ENCODE measurements at regions not wholly inside any gene's neighbourhood (a gene's known extent, or its start where the extent isn't known, plus 50 kb on each side); places are given as distances from the start of the nearest gene placed in this dataset.

DNA sequence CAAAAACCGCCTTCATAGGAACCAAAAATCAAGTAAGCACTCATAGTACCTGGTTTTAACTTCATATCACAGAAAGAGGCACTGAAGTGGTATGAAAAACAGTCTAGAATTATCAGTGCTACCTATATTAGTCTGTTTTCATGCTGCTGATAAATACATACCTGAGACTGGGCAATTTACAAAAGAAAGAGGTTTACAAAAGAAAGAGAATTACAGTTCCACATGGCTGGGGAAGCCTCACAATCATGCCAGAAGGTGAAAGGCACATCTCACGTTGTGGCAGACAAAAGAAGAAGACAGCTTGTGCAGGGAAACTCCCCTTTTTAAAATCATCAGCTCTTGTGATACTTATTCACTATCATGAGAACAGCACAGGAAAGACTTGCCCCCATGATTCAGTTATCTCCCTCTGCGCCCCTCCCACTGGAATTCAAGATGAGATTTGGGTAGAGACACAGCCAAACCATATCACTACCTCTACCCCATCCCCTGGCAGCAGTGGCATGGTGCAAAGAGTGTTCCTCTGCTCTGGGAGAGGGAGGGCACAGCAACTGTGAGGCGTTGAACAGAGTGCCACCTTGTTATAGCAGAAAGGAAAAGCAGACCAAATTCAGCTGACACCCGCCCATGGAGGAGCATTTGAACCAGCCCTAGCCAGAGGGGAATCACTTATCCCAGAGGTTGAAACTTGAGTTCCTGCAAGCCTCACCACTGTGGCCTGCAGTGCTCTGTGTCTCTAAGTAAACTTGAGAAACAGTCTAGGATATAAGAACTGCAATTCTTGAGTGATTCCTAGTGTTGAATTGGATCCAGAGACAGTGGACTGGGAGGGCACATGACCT, 61.9 kb upstream of the PTPRZ1 start:
- no peak for DNase-seq

DNA sequence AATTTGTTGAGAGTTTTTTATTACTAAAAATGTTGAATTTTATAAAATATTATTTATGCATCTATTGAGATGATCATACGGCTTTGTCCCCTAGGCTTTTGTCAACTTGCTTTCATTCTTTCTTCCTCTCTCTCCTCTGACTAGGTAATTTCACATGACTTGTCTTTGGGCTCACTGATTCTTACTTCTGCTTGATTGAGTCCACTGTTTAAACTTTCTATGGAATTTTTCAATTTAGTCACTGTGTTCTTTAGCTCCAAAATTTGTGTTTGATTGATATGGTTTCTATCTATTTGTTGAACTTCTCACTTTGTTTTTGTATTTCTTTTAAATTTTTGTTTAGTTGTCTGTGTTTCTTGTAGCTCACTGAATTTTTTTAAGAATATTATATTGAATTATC, 65.9 kb upstream of the PTPRZ1 start:
- DNase-seq: no peak

DNA sequence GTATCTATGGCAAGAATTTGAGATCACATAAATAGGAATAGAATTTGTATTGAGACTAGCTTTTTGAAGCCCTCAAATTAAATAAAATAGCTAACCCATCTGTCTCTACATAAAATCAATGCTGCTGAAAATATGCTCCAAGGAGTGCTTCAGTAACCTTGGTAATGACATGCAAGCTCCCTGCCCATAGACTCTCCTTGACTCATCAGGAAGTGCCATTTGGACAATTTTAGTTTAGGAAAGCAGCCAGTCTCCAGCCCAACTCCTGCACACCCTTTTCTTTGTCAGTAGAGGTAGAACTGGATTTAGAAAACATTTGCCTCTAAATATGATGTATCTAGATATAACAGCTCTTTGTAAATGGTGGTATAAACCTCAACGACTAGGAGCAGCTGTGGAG, 69.9 kb upstream of the PTPRZ1 start:
- DNase-seq: no peak

- no peak for DNase-seq
These were observed 71.9 kb upstream of the PTPRZ1 start for GRCh38 chr7:121800916-121801675.

DNA sequence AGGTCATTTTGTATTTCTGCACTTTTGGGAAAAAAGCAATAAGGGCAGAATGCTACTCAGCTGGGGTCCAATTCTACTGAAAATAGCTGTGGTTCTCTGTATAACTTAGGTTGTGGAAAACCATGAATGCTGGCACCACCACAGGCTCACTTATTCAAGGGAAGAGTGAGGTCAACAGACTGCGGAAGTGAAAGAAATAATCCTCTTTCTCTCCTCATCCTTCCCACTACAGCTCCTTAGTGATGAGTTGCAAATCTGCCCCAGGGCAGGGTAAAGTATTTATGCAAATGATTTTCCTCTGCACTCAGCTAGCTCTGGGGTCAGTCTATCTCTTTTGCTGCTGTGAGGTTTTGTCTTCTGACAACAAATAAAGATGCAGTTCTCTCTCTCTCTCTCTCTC, 74.1 kb upstream of the PTPRZ1 start:
- DNase-seq: no peak

- DNase-seq: no peak
These were observed 74.5 kb upstream of the PTPRZ1 start for GRCh38 chr7:121798453-121798840.

DNA sequence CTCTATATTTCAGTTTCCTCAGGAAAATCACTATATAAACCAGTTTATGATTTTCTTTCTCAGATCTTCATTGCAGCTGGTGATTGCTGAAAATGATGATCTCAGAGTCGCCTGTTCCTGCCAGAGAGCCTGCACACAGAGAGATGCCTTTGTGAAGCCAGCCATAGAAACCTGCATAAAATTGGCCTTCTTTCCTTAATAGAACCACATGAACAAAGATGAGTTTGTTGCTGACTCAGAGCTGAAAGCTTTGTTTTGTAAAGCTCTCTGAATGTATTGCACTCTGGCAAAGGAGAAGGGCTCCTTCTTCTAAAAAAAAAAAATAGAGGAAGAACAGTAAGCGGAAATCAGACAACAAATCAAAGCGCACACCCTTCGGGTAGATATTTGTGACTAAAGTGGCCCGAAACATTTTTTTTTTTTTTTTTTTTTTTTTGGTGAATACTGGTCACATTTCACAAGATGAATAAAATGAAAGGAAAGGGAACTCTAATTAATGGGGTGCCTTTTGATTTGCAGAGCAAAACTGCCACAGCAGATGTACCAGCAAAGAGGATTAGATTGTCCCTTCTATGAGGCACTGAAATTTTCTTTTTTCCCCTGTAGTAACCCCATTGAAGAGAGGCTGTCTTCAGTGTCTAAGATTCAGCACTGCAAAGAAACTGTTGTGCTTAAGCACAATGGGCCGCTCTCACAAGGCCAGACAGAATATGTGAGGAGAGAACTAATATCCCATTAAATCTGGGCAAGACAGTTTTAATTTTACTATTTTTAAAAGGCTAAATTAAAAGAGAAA, 75.1 kb upstream of the PTPRZ1 start:
- DNase-seq: no peak

DNA sequence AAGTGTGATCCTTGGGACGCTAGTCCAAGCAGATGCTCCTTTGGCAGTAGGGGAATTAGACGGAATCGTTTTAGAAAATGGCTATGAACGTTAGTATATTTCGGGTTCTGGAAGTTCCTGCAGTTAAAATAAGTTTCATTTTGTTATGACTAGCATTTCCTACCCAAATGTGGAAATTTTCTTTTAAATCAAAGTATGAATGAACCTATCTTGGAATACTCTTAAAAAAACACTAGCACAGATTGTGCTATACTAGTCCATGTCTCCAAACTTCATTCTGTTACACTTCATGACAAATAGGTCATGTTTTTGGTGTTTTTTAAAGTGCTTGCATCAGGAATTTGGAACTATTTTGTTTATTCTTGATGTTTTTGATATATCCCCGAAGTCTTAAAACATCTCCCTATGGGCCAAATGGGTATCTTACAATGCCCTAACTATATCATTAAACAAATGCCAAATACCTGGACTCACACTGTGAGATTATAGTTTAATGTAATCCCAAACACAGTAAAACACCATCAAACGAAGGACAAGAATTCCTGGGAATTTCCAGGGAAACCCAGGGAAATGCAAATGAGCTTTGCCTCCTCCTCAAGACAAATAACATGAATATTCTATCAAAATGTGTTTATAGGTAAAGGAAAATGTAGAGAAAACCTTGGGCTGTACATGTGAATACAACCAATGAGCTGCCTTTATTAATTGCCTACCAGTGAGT, 75.9 kb upstream of the PTPRZ1 start:
- no peak for DNase-seq

DNA sequence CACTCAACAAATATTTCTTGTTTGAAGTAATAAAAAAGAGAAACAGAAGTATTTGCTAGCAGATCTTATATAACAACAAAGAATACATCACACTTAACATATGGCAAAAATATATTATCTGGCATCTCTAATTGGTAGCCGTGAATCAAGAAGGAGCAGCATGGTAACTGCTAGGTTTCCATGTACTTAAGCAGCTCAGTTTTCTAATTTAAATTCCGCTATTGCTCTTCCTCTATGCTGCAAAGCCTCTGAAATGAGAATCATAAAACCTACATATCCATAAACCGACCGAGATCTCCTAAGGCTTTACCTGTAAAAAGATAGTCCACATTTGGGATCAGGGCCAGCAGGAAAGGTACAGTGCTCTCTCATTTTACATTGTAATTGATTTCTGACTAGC, 76.6 kb upstream of the PTPRZ1 start:
- DNase-seq: no peak

DNA sequence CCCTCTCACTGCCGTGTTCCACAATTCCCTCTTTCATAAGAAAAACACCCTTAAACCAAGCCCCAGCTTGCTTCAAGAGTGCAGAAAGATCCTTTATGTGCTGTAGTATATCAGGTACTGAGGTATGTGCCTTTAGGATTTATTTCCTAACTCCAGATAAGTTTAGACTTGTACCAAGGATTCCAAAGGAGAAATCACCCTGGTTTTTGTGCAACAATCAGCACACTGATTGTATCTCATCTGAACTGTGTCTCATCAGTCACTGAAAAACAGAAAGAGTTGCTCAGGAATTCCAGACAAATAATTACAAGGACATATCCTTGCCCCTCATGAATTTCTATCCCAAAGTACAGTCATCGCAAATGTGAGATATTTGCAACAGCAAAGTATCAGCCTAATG, 77.2 kb upstream of the PTPRZ1 start:
- no peak for DNase-seq

DNA sequence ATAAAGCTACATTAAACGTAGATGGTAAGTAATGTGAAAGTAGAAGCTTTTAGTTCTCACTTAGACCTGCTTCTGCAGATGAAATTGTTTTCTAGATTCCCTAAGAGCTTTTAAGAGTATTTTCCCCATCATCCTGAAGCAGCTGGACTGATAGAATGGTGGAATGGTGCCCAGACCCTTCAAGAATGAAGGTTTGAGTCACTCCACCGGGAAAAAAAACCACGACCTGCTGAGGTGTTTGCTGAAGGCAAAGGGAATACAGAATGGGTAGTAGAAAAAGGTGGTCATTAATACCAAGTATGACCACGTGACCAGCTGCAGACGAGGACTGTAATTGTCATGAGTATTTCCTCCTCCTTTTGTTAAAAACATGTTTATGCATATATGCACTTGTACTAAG, 79.2 kb upstream of the PTPRZ1 start:
- DNase-seq: no peak

- no peak for DNase-seq
These were observed 95.3 kb upstream of the PTPRZ1 start for GRCh38 chr7:121777672-121778071.

- DNase-seq: no peak
These were observed 98.4 kb upstream of the PTPRZ1 start for GRCh38 chr7:121774563-121774962.

DNA sequence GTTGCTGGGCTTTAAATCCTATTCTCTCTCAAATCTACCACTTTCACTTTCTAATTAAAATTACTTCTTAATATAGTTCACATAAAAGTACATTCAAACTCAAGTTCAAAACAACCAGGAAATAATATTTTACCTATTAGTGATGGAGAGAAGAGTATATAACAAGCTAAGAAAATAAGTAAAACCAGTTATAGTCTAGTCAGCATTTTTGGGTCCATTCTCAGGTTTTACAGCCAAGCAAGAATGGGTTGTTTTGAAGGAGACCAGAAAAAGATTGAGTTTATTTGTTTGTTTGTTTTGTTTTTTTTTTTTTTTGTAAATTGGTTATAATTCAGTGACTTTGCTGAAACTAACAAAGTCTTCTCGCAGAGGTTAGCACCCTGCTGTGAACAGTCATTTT, 106.3 kb upstream of the PTPRZ1 start:
- no peak for DNase-seq

GRCh38 chr7:121761399-121761798, 111.6 kb upstream of the PTPRZ1 start:
- no peak for DNase-seq

DNA sequence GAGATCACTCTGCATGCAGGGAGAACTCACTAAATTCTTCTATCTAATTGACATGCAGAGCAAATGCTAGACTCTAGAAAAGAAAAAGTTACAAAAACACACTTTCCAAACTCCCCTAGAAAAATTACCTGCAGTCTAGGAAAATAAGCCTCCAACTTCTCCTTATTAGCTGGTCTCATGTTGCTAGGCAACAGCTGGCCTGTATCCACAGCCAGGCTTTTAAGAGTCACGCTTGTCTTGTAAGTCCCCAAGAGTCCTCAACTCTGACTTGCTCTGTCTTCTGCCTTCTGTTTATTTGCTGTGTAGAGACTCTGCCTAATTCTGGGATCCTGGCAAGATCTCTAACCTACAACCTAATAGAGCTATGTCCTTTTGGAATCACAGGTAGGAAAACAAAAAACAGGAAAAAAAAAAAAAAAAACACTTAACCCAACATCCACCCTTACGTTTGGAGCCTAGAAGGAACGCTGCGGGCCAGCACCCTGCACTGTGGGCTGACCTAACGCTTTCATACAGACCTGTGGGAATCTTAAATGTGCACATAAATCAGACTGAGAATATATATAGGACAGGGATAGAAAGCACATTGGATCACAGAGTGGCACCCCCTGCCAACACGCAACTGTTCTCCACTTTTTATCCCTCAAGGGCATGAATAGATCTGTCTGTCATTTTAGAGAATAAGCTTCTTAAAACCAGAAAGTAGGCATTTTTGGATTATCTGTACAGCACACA, 117.0 kb upstream of the PTPRZ1 start:
- DNase-seq: no peak

GRCh38 chr7:121755286-121755685, 117.7 kb upstream of the PTPRZ1 start:
- DNase-seq: no peak

- no peak for DNase-seq
These were observed 119.0 kb upstream of the PTPRZ1 start for GRCh38 chr7:121753944-121754343.

GRCh38 chr7:121752706-121753105, 120.3 kb upstream of the PTPRZ1 start:
- DNase-seq: no peak

DNA sequence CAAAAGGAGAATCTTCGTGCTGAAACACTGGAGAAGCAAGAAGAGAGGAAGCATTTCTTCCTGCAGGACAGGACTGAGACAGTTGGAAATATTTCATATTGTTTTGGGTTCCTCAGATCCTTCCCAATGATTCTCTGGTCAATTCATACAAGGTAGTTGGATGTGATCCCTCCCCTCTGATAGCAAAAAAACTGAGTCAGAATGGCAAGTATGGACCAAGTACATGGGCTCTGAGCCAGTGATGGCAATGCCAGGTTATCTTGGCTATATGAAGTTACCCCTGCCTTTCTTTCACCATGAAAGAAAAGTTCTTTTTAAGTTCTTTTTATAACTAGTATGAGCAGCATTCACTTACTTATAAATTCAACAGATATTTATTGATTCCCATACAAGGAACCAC, 124.4 kb upstream of the PTPRZ1 start:
- DNase-seq: no peak

- DNase-seq: no peak
These were observed 127.1 kb upstream of the PTPRZ1 start for GRCh38 chr7:121745856-121746255.

DNA sequence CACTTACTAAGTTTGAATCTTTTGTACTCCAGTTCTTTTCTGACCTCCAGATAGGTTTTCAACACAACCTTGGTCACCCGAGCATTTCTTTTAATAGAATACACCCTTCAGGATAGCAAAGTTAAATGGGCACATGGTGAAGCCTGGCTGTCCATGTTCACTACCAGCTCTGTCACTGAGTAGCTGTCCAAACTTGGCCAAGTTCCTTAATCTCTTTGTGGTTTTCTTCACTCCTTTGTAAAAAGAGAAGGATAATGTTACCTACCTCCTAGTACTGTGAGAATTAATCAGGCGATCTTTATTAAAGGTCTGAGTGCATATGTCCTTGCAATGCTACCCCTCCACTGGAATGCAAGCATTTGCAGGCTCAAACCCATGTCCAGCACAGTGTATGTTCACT, 128.1 kb upstream of the PTPRZ1 start:
- DNase-seq: no peak

Measured in suppressor macrophage treated with lipopolysaccharide for 1 hour (primary cell).